HG03060 (cell line): ENCODE measurements at regions not wholly inside any gene's neighbourhood (a gene's known extent, or its start where the extent isn't known, plus 50 kb on each side); places are given as distances from the start of the nearest gene placed in this dataset.

Source experiments
- ATAC-seq: cut with Tn5 transposase; IDR thresholded peaks from one replicate; pipeline ENCODE4 v1.9.1; 2021; ENCODE audit warnings: low read depth, moderate number of reproducible peaks; ENCODE audit not compliant: unreplicated experiment

- ATAC-seq: no peak
These were observed 71.1 kb downstream of the EPHB3 start for GRCh38 chr3:184632551-184633236.
